ENCODE measurements at regions not wholly inside any gene's neighbourhood (a gene's known extent, or its start where the extent isn't known, plus 50 kb on each side); places are given as distances from the start of the nearest gene placed in this dataset.

DNA sequence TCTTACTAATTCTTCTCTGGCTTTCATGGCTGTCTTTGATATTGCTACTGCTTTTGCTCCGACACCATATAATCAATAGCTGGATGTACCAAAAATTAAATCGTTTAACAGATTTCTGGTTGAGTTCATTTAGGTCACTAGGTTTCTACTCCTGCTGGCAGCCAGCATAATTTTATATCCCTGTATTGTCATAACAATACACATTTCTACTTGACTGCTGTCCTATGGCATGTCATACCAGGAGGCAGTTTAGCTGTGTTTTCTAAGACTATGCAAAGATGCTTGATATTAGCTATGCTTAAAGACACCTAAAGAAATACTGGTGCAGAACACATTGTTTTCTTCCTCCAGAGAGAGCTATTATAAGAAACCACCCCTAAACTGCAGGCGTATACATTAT is 337.2 kb upstream of the CDH6 start:
- no peak for DNase-seq (ENCODE audit: low spot score)
- no peak overlapping the region for H3K27ac ChIP-seq
- no peaks in the 10 kb centered on the region for H3K9me3 ChIP-seq
- no peaks in the 10 kb centered on the region for H3K27me3 ChIP-seq
- TF ChIP-seq, protein P1, sequence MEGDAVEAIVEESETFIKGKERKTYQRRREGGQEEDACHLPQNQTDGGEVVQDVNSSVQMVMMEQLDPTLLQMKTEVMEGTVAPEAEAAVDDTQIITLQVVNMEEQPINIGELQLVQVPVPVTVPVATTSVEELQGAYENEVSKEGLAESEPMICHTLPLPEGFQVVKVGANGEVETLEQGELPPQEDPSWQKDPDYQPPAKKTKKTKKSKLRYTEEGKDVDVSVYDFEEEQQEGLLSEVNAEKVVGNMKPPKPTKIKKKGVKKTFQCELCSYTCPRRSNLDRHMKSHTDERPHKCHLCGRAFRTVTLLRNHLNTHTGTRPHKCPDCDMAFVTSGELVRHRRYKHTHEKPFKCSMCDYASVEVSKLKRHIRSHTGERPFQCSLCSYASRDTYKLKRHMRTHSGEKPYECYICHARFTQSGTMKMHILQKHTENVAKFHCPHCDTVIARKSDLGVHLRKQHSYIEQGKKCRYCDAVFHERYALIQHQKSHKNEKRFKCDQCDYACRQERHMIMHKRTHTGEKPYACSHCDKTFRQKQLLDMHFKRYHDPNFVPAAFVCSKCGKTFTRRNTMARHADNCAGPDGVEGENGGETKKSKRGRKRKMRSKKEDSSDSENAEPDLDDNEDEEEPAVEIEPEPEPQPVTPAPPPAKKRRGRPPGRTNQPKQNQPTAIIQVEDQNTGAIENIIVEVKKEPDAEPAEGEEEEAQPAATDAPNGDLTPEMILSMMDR (IDR thresholded peaks at IDR 0.05): no peak
- H3K4me1 ChIP-seq: no peaks in the 10 kb centered on the region
- no peaks in the 10 kb centered on the region for H3K36me3 ChIP-seq
- H3K4me3 ChIP-seq: no peak overlapping the region

DNA sequence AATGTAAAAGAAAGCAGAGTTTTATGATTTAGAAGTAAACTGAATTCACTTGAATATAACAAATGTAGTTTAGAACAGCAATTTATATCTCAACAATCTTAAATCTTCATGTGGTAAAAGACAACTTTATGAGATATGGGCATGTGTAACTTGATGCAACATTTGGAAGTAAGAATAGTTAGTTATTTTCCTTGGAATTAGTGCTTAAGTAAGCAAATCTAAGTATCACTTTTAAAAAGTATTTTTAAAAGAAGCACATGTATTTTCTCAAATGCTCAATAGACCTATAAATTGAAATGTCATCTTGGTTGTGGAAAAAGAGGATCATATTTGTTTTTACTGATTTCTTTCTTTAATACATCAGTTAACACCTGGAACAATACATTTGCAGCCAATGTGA is 340.3 kb upstream of the CDH6 start:
- no peak for DNase-seq (ENCODE audit: low spot score)
- no peaks in the 10 kb centered on the region for H3K9me3 ChIP-seq
- no peaks in the 10 kb centered on the region for H3K36me3 ChIP-seq
- no peak overlapping the region for H3K27ac ChIP-seq
- no peaks in the 10 kb centered on the region for H3K4me1 ChIP-seq
- TF ChIP-seq, protein P1 (IDR thresholded peaks at IDR 0.05): no peak
- no peak overlapping the region for H3K4me3 ChIP-seq
- H3K27me3 ChIP-seq: no peaks in the 10 kb centered on the region

DNA sequence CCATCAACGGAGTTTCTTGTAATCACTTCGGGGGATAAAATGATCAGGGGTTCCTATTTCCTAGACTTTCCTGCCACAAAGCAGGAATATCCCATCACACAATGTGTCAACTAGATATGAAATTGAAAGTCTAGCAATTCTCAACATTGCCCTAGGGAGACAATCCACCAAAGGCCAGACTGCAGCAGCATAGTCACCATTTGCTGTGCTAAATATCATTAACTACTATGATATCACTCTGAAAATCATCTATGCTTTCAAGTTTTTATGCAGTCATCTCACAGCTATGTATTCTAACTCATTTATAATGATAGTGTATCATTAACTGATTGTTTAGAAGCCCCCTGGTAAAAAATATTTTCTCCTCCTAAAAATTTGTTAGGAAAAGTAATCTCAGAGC is 342.6 kb upstream of the CDH6 start:
- no peaks in the 10 kb centered on the region for H3K4me1 ChIP-seq
- DNase-seq (ENCODE audit: low spot score): no peak
- TF ChIP-seq, protein P1 (IDR thresholded peaks at IDR 0.05): no peak
- H3K36me3 ChIP-seq: no peaks in the 10 kb centered on the region
- H3K27me3 ChIP-seq: no peaks in the 10 kb centered on the region
- no peaks in the 10 kb centered on the region for H3K9me3 ChIP-seq
- H3K27ac ChIP-seq: no peak overlapping the region
- H3K4me3 ChIP-seq: no peak overlapping the region

DNA sequence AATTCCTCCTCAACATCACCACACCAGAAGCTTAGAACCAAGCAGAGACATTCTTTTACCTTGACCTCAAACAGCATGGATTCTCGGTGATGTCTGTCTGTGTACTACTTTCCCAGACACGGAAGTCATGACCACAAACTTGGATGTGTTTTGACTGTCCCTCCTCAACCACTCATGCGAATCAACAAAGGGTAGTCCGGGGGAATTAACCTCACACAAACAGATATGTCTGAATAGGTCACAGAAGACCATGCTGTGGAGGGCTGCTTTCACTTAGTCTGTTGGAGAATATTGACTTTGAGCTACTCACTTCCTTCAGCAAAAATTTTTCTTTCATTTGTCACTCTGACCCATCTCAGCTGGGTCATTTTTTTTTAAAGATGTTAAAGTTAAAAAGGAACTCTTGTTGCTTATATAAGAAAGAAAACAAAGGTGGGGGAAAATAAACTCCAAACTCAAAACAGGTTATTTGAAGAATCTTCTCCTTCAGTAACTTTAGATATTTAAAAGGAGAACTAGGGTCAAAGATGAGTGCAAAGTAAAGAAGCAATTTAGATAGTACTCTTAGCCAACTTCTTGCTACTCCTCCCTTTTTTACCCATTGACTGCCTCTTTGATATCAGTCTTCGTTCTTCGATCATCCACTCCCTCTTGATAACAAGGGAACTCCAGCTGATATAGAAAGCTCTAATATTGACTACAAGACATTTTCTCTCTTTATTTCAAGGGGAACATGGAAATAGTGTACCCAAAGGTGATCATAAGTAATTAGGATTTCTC is 343.4 kb upstream of the CDH6 start:
- Histone ChIP-seq H3K4me1 (no peaks in the 10 kb centered on the region), H3K4me3 (no peak overlapping the region), H3K27ac (no peak overlapping the region), H3K9me3 (no peaks in the 10 kb centered on the region), H3K36me3 (no peaks in the 10 kb centered on the region), H3K27me3 (no peaks in the 10 kb centered on the region)
- TF ChIP-seq, protein P1 (IDR thresholded peaks at IDR 0.05): no peak
- DNase-seq (ENCODE audit: low spot score): no peak

DNA sequence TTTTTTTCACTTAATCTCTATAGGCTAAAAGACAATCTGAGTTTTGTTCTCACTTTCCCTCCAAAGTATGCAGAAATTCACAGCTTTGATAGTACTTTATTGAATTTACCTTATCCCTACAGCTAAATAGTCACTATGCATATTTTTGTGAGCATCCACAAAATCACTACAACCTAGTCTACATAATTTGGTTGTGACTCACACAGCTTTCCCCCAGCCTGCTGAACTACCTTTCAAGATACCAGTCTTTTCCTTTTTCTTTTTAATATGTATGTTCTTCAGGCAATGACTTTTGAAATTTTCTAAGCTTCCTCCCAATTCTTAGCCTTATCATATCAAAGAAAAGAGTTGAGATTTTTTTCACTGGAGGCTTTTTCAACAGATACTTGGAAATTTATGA is 347.3 kb upstream of the CDH6 start:
- Histone ChIP-seq H3K9me3 (no peaks in the 10 kb centered on the region), H3K36me3 (no peaks in the 10 kb centered on the region), H3K27me3 (no peaks in the 10 kb centered on the region), H3K27ac (no peak overlapping the region), H3K4me1 (peaks cover 0 to under 1% of the 10 kb centered on the region in 2 donors), H3K4me3 (no peak overlapping the region)
- DNase-seq (ENCODE audit: low spot score): no peak
- TF ChIP-seq, protein P1 (IDR thresholded peaks at IDR 0.05): no peak

DNA sequence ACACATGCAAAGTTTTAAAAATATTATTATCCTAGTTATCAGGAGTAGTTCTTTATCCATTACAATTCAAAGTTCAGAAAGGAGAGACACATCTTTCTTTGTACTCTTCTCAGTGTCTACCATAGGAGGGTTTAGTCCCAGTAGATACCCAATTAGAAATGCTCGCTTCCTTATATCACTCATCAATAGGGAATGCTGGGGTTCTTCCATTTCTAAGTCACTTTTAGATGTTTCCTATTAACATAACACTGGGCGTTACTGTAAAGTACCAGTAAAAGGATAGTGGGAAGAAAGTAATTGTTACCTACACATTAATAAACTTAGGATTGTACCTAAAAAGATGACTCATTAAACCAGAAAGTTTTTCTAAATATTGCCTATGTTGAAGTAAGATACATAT is 348.3 kb upstream of the CDH6 start:
- TF ChIP-seq, protein P1 (IDR thresholded peaks at IDR 0.05): no peak
- H3K27ac ChIP-seq: no peak overlapping the region
- no peak overlapping the region for H3K4me3 ChIP-seq
- peaks cover 0 to 11% of the 10 kb centered on the region in 2 donors for H3K4me1 ChIP-seq
- DNase-seq (ENCODE audit: low spot score): no peak
- no peaks in the 10 kb centered on the region for H3K27me3 ChIP-seq
- H3K9me3 ChIP-seq: no peaks in the 10 kb centered on the region
- no peaks in the 10 kb centered on the region for H3K36me3 ChIP-seq
